Loucy (cell line): ENCODE measurements at regions not wholly inside any gene's neighbourhood (a gene's known extent, or its start where the extent isn't known, plus 50 kb on each side); places are given as distances from the start of the nearest gene placed in this dataset.

Experiments used
- CTCF ChIP-seq: fragments of 200-600 bp; sonication (generic); conservative IDR thresholded peaks from 2 replicates; pipeline ENCODE4 v1.5.1; 2014; ENCODE audit warnings: mild to moderate bottlenecking, antibody characterized with exemption, low read length
- EZH2phosphoT487 ChIP-seq: fragments of 200-600 bp; IDR thresholded peaks from 2 replicates; pipeline ENCODE4 v1.6.1; 2018; ENCODE audit warnings: antibody characterized with exemption, mild to moderate bottlenecking, moderate library complexity, borderline replicate concordance

GRCh38 chr17:62193249-62193648 is 128.2 kb upstream of the MED13 start:
- TF ChIP-seq CTCF (no peak), EZH2phosphoT487 (no peak)
